Stromal cell of bone marrow (primary cell): ENCODE measurements at regions not wholly inside any gene's neighbourhood (a gene's known extent, or its start where the extent isn't known, plus 50 kb on each side); places are given as distances from the start of the nearest gene placed in this dataset.
"Not testable (repeated sequence)": the region's sequence is repeated elsewhere in the genome, so short reads cannot be mapped to it uniquely, and the experiment has no call there.

Source experiments
- DNase-seq: peaks from one replicate; pipeline ENCODE4 v3.0.0-alpha.2; 2012; ENCODE audit warnings: low read depth

DNA sequence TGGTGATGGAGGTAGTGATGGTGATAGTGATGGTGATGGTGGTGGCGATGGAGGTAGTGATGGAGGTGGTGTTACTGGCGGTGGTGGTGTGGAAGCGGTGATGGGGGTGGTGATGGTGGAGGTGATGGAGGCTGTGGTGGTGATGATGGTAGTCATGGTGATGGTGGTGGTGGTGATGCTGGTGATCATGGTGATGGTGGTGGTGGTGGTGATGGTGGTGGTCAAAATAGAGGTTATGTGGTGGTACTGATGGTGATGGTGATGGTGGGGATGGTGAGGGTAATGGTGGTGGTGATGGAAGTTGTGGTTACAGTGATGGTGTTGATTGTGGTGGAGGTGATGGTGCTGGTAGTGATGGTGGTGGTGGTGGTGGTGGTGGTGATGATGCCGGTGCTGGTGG lies 199.2 kb downstream of the IGLL1 start:
- DNase-seq, result no peak

DNA sequence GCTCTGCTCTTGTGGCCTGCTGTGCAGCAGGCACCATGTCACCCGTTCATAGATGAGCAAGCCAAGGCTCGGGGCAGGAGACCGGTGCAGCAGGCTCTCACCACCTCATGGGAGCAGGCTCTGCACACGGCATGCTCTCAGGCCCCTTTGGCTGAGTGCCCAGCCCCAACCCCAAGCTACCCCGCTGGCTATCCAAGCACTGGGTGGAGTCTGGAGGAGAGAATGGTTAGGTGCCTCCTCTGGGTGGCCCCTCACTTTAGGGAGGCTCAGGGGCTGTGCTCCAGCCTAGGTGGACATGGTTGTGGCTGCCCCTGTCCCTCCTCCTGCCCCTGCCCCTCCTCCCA lies 199.9 kb downstream of the IGLL1 start:
- DNase-seq, result no peak

GRCh38 chr22:23379540-23380229 lies 199.4 kb downstream of the BCR start:
- not testable (repeated sequence) for DNase-seq

DNA sequence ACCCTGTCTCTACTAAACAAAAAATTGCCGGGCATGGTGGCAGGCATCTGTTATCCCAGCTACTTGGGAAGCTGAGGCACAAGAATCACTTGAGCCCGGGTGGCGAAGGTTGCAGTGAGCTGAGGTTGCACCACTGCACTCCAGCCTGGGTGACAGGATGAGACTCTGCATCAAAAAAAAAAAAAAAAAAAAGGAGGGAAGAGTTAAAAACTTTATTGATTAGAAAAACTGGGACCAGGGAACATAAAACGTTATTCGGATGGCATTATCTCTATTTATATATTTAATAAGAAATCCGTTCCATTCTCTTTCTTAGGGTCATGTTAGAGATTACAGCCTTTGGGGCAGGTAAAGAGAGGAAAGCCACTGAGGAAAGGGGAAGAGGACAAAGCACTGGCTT lies 197.5 kb downstream of the BCR start:
- no peak for DNase-seq

- no peak for DNase-seq
Measured at GRCh38 chr22:23376256-23376655, 195.9 kb downstream of the BCR start.

- no peak for DNase-seq
Measured at GRCh38 chr22:23375031-23375827, 194.9 kb downstream of the BCR start.

- DNase-seq, result no peak
Measured at GRCh38 chr22:23373601-23374000, 193.3 kb downstream of the BCR start.

GRCh38 chr22:23370251-23370650 lies 189.9 kb downstream of the BCR start:
- no peak for DNase-seq

DNA sequence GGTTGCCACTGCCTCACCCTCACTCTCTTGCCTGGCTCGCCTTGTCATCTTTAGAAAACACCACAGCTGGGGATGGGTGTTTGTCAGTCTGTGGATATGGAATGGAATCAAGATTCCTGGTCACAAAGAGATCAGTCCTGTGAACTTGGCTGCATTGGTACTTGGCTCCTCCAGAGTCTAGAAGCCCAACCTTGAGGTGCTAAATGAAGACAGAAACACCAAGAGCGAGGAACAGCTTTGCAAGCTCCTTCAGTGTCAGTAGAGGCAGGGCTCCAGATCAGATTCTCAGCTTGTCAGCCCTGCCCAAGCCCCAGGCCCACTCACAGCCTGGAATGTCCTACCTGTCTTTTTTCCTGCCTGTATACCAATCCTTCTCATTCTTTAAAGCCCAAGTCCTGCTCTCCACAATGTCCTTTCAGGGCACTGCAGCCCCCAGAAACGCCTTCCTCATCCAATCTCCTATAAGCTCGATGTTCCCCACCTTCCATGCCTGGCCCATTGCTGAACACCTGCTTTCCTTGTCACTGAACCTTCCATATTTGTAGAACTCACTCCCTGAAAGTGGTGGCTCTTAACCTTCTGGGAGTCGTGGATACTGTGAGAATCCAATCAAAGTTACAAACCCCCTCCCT lies 188.9 kb downstream of the BCR start:
- DNase-seq, result no peak
